ENCODE measurements at regions not wholly inside any gene's neighbourhood (a gene's known extent, or its start where the extent isn't known, plus 50 kb on each side); places are given as distances from the start of the nearest gene placed in this dataset.

GRCh38 chr5:2696156-2696807, 55.2 kb downstream of the IRX2 start:
- DNase-seq, result no peak

- no peak for DNase-seq
These were observed 56.1 kb downstream of the IRX2 start for GRCh38 chr5:2695200-2695891.

- no peak for DNase-seq
These were observed 59.9 kb downstream of the IRX2 start for GRCh38 chr5:2691530-2691929.

GRCh38 chr5:2690293-2690692, 61.2 kb downstream of the IRX2 start:
- DNase-seq, result no peak

GRCh38 chr5:2688586-2688985, 62.9 kb downstream of the IRX2 start:
- no peak for DNase-seq

GRCh38 chr5:2687746-2688145, 63.7 kb downstream of the IRX2 start:
- no peak for DNase-seq

- no peak for DNase-seq
These were observed 65.0 kb downstream of the IRX2 start for GRCh38 chr5:2686321-2687124.

- no peak for DNase-seq
These were observed 65.7 kb downstream of the IRX2 start for GRCh38 chr5:2685651-2686272.

GRCh38 chr5:2684606-2685005, 66.9 kb downstream of the IRX2 start:
- DNase-seq, result no peak

- no peak for DNase-seq
These were observed 67.8 kb downstream of the IRX2 start for GRCh38 chr5:2683720-2684119.

- DNase-seq, result no peak
These were observed 70.0 kb downstream of the IRX2 start for GRCh38 chr5:2681476-2681875.

- no peak for DNase-seq
These were observed 70.5 kb downstream of the IRX2 start for GRCh38 chr5:2680979-2681378.

GRCh38 chr5:2677689-2678088, 73.8 kb downstream of the IRX2 start:
- DNase-seq, result no peak

- no peak for DNase-seq
These were observed 75.9 kb downstream of the IRX2 start for GRCh38 chr5:2675548-2675947.

- no peak for DNase-seq
These were observed 77.0 kb downstream of the IRX2 start for GRCh38 chr5:2674456-2674855.

- no peak for DNase-seq
These were observed 80.5 kb downstream of the IRX2 start for GRCh38 chr5:2670940-2671339.

- DNase-seq, result no peak
These were observed 81.6 kb downstream of the IRX2 start for GRCh38 chr5:2669913-2670312.

- DNase-seq, result no peak
These were observed 82.2 kb downstream of the IRX2 start for GRCh38 chr5:2669259-2669658.

- no peak for DNase-seq
These were observed 85.4 kb downstream of the IRX2 start for GRCh38 chr5:2666081-2666480.

GRCh38 chr5:2663489-2663888, 88.0 kb downstream of the IRX2 start:
- no peak for DNase-seq

- no peak for DNase-seq
These were observed 91.2 kb downstream of the IRX2 start for GRCh38 chr5:2660315-2660714.

GRCh38 chr5:2658881-2659470, 92.5 kb downstream of the IRX2 start:
- DNase-seq, result no peak

- DNase-seq, result no peak
These were observed 93.0 kb downstream of the IRX2 start for GRCh38 chr5:2658447-2658846.

All from NCI-H2227 treated with DMSO at 0.1 percent for 48 hours (cell line).